ENCODE measurements at regions not wholly inside any gene's neighbourhood (a gene's known extent, or its start where the extent isn't known, plus 50 kb on each side); places are given as distances from the start of the nearest gene placed in this dataset.

DNA sequence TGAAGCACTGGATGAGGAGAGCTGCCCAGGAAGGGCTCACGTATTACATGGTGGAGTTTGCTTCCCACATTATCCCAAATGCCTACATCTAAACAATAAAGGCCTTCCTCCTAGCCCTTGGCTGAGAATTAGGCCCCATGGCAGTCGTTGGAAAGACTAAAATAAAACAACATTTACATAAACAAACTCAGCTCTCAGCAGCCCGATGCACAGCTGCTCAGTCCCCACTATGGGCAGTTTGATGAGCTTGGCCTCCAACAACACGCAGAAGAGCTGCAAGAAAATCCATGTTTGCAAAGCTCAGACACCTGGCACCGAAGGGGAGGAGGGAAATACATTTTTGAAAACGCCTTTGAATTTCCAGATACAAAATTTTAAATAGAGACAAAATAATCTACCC is 352.4 kb downstream of the EIPR1 start:
- H2AK9ac ChIP-seq (replicated peaks; ENCODE audit: low read depth, low read length, poor library complexity), result no peak overlapping the region
- H4K5ac ChIP-seq (ENCODE audit: low read depth, low read length), result no peak overlapping the region
- H3K23ac ChIP-seq (ENCODE audit: low read depth, low read length), result no peak overlapping the region
- H3K14ac ChIP-seq (replicated peaks; ENCODE audit: low read depth, low read length), result no peak overlapping the region
- no peaks in the 10 kb centered on the region for H3K4me1 ChIP-seq (ENCODE audit: control insufficient read depth, insufficient read depth, low read length)
- POLR2A ChIA-PET (ENCODE audit: unreplicated experiment), result no interaction called here
- H3K27ac ChIP-seq (ENCODE audit: insufficient read depth, low read length), result no peak overlapping the region
- H3K9ac ChIP-seq (ENCODE audit: low read depth, low read length), result no peak overlapping the region
- H3K9me3 ChIP-seq (ENCODE audit: control insufficient read depth, insufficient read depth, low read length), result peaks cover 30% of the 10 kb centered on the region
- H2AK5ac ChIP-seq (ENCODE audit: low read depth, low read length), result no peak overlapping the region
- H3K9me1 ChIP-seq (ENCODE audit: insufficient read depth, low read length), result no peaks in the 10 kb centered on the region
- H3K4me2 ChIP-seq (ENCODE audit: low read depth, low read length), result no peak overlapping the region
- H2AFZ ChIP-seq (replicated peaks; ENCODE audit: low read length, poor library complexity), result no peak overlapping the region
- no peaks in the 10 kb centered on the region for H4K20me1 ChIP-seq (ENCODE audit: insufficient read depth, low read length)
- no peak overlapping the region for H3K56ac ChIP-seq (ENCODE audit: extremely low read depth, insufficient read depth, low read length)
- intact Hi-C loops (cut with micrococcal nuclease), result no loop called here
- DNase-seq (no peak), ATAC-seq (ENCODE audit: low read depth) (no peak)
- H2BK5ac ChIP-seq (ENCODE audit: low read depth, low read length, poor library complexity, severe bottlenecking), result no peak overlapping the region
- in situ Hi-C loops (cut with MboI; ENCODE audit: low sequenced_read_pairs), result no loop called here
- no peak overlapping the region for H2BK15ac ChIP-seq (ENCODE audit: low read depth, low read length)
- H3K27me3 ChIP-seq (ENCODE audit: control insufficient read depth, insufficient read depth, low read length), result no peaks in the 10 kb centered on the region
- H3K18ac ChIP-seq (ENCODE audit: low read depth, low read length), result no peak overlapping the region
- dilution Hi-C loops (cut with HindIII; ENCODE audit: low sequenced_read_pairs, unreplicated experiment), result no loop called here
- H4K91ac ChIP-seq (ENCODE audit: insufficient read depth, low read depth, low read length), result no peak overlapping the region
- no peak overlapping the region for H4K8ac ChIP-seq (ENCODE audit: low read depth in 2 of 2, low read length in 2 of 2)
- BruUV-seq (replicated peaks), result no TSS peak
- H2BK120ac ChIP-seq (ENCODE audit: low read depth, low read length), result no peak overlapping the region
- CTCF ChIA-PET, result no interaction called here
- H3K4me3 ChIP-seq (ENCODE audit: insufficient read depth, low read depth, low read length), result no peak overlapping the region
- no peaks in the 10 kb centered on the region for H3K79me1 ChIP-seq (ENCODE audit: low read depth in 1 of 2, low read length in 2 of 2)
- H3K4ac ChIP-seq (ENCODE audit: low read depth, low read length), result no peak overlapping the region
- no CpG with 5 or more reads among the region's 6 CpGs for WGBS, 2 experiments (ENCODE audit: extremely low coverage in 2 of 2, insufficient read length in 1 of 2)
- H2BK20ac ChIP-seq (ENCODE audit: low read depth, low read length), result no peak overlapping the region
- no peaks in the 10 kb centered on the region for H3K36me3 ChIP-seq (ENCODE audit: control insufficient read depth, insufficient read depth, low read length)
- TF ChIP-seq CEBPB (IDR thresholded peaks at IDR 0.05; ENCODE audit: low read depth, low read length), result no peak
- TF ChIP-seq RCOR1 (IDR thresholded peaks at IDR 0.05; ENCODE audit: insufficient replicate concordance, low read length), result no peak
- TF ChIP-seq BHLHE40 (IDR thresholded peaks at IDR 0.05; ENCODE audit: low read depth, low read length), result no peak
- TF ChIP-seq RAD21 (IDR thresholded peaks at IDR 0.05; ENCODE audit: low read length), result no peak
- TF ChIP-seq, protein P1, sequence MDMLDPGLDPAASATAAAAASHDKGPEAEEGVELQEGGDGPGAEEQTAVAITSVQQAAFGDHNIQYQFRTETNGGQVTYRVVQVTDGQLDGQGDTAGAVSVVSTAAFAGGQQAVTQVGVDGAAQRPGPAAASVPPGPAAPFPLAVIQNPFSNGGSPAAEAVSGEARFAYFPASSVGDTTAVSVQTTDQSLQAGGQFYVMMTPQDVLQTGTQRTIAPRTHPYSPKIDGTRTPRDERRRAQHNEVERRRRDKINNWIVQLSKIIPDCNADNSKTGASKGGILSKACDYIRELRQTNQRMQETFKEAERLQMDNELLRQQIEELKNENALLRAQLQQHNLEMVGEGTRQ (IDR thresholded peaks at IDR 0.05; ENCODE audit: low read depth, low read length), result no peak
- TF ChIP-seq CHD1 (IDR thresholded peaks at IDR 0.05; ENCODE audit: low read depth, low read length), result no peak
- TF ChIP-seq, protein P2, sequence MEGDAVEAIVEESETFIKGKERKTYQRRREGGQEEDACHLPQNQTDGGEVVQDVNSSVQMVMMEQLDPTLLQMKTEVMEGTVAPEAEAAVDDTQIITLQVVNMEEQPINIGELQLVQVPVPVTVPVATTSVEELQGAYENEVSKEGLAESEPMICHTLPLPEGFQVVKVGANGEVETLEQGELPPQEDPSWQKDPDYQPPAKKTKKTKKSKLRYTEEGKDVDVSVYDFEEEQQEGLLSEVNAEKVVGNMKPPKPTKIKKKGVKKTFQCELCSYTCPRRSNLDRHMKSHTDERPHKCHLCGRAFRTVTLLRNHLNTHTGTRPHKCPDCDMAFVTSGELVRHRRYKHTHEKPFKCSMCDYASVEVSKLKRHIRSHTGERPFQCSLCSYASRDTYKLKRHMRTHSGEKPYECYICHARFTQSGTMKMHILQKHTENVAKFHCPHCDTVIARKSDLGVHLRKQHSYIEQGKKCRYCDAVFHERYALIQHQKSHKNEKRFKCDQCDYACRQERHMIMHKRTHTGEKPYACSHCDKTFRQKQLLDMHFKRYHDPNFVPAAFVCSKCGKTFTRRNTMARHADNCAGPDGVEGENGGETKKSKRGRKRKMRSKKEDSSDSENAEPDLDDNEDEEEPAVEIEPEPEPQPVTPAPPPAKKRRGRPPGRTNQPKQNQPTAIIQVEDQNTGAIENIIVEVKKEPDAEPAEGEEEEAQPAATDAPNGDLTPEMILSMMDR (conservative IDR thresholded peaks at IDR 0.05; ENCODE audit: low read depth, low read length), result no peak
- no peak for TF ChIP-seq SMC3 (IDR thresholded peaks at IDR 0.05; ENCODE audit: low read depth, low read length)
- TF ChIP-seq, protein P3, sequence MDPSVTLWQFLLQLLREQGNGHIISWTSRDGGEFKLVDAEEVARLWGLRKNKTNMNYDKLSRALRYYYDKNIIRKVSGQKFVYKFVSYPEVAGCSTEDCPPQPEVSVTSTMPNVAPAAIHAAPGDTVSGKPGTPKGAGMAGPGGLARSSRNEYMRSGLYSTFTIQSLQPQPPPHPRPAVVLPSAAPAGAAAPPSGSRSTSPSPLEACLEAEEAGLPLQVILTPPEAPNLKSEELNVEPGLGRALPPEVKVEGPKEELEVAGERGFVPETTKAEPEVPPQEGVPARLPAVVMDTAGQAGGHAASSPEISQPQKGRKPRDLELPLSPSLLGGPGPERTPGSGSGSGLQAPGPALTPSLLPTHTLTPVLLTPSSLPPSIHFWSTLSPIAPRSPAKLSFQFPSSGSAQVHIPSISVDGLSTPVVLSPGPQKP (IDR thresholded peaks at IDR 0.05; ENCODE audit: borderline replicate concordance, low read depth, low read length), result no peak
- TF ChIP-seq MAZ (IDR thresholded peaks at IDR 0.05; ENCODE audit: borderline replicate concordance, low read depth, low read length), result no peak
- TF ChIP-seq POLR2A (IDR thresholded peaks at IDR 0.05; ENCODE audit: low read depth, low read length), result no peak
- TF ChIP-seq NFE2L2 (IDR thresholded peaks at IDR 0.05; ENCODE audit: low read depth, low read length), result no peak
- no peak for TF ChIP-seq FOS (IDR thresholded peaks at IDR 0.05; ENCODE audit: low read depth, low read length)
- TF ChIP-seq RFX5 (IDR thresholded peaks at IDR 0.05; ENCODE audit: low read depth, low read length), result no peak
- no peak for TF ChIP-seq MAFK (IDR thresholded peaks at IDR 0.05; ENCODE audit: low read depth, low read length)
- TF ChIP-seq MXI1 (IDR thresholded peaks at IDR 0.05; ENCODE audit: borderline replicate concordance, low read depth, low read length), result no peak
